T-helper 2 cell (primary cell): ENCODE measurements at regions not wholly inside any gene's neighbourhood (a gene's known extent, or its start where the extent isn't known, plus 50 kb on each side); places are given as distances from the start of the nearest gene placed in this dataset.
"Not testable (repeated sequence)": the region's sequence is repeated elsewhere in the genome, so short reads cannot be mapped to it uniquely, and the experiment has no call there.

Experiments
- DNase-seq, 5 experiments: peaks; one replicate each; pipeline versions ENCODE4 v3.0.0 to v3.0.0-alpha.2; 2012 to 2022

GRCh38 chr5:174567506-174568141 is 156.8 kb upstream of the MSX2 start:
- no peak for DNase-seq

GRCh38 chr5:174570662-174571061 is 153.7 kb upstream of the MSX2 start:
- no peak for DNase-seq

GRCh38 chr5:174571662-174572397 is 152.6 kb upstream of the MSX2 start:
- no peak for DNase-seq

- DNase-seq, result no peak
Observed at GRCh38 chr5:174572591-174572990, 151.8 kb upstream of the MSX2 start.

- DNase-seq, result no peak
Observed at GRCh38 chr5:174573221-174573994, 151.0 kb upstream of the MSX2 start.

- no peak for DNase-seq
Observed at GRCh38 chr5:174575043-174575442, 149.3 kb upstream of the MSX2 start.

- DNase-seq, result no peak
Observed at GRCh38 chr5:174576042-174576441, 148.3 kb upstream of the MSX2 start.

- DNase-seq, result no peak
Observed at GRCh38 chr5:174581479-174581878, 142.9 kb upstream of the MSX2 start.

GRCh38 chr5:174581894-174582293 is 142.5 kb upstream of the MSX2 start:
- no peak for DNase-seq

GRCh38 chr5:174583071-174583470 is 141.3 kb upstream of the MSX2 start:
- no peak for DNase-seq

GRCh38 chr5:174585472-174585871 is 138.9 kb upstream of the MSX2 start:
- no peak for DNase-seq

- DNase-seq, result not testable (repeated sequence)
Observed at GRCh38 chr5:174586163-174586562, 138.2 kb upstream of the MSX2 start.

GRCh38 chr5:174589011-174589410 is 135.4 kb upstream of the MSX2 start:
- no peak for DNase-seq

GRCh38 chr5:174589599-174589998 is 134.8 kb upstream of the MSX2 start:
- DNase-seq, result no peak

- DNase-seq, result no peak
Observed at GRCh38 chr5:174590820-174591219, 133.6 kb upstream of the MSX2 start.

GRCh38 chr5:174596429-174596828 is 128.0 kb upstream of the MSX2 start:
- DNase-seq, result no peak

- no peak for DNase-seq
Observed at GRCh38 chr5:174599992-174600391, 124.4 kb upstream of the MSX2 start.

- DNase-seq, result no peak
Observed at GRCh38 chr5:174601946-174602345, 122.4 kb upstream of the MSX2 start.

GRCh38 chr5:174606153-174606552 is 118.2 kb upstream of the MSX2 start:
- DNase-seq, result no peak

GRCh38 chr5:174606646-174607045 is 117.7 kb upstream of the MSX2 start:
- no peak for DNase-seq

- DNase-seq, result no peak
Observed at GRCh38 chr5:174607205-174607604, 117.2 kb upstream of the MSX2 start.

- no peak for DNase-seq
Observed at GRCh38 chr5:174607916-174608315, 116.5 kb upstream of the MSX2 start.

- peak in 1 of 5 experiments; percentile 16 for DNase-seq
Observed at GRCh38 chr5:174608631-174609097, 115.7 kb upstream of the MSX2 start.

- no peak for DNase-seq
Observed at GRCh38 chr5:174609116-174609515, 115.3 kb upstream of the MSX2 start.
